ENCODE measurements at regions not wholly inside any gene's neighbourhood (a gene's known extent, or its start where the extent isn't known, plus 50 kb on each side); places are given as distances from the start of the nearest gene placed in this dataset.
"Not testable (repeated sequence)": the region's sequence is repeated elsewhere in the genome, so short reads cannot be mapped to it uniquely, and the experiment has no call there.

GRCh38 chr1:143584508-143584907, 387.3 kb downstream of the FAM72C start:
- no peak for DNase-seq

- DNase-seq: no peak
These were observed 396.8 kb downstream of the FAM72C start for GRCh38 chr1:143574891-143575520.

GRCh38 chr1:143572661-143573060, 399.1 kb downstream of the FAM72C start:
- DNase-seq: not testable (repeated sequence)

- not testable (repeated sequence) for DNase-seq
These were observed 408.0 kb downstream of the FAM72C start for GRCh38 chr1:143563761-143564160.

- no peak for DNase-seq
These were observed 418.2 kb downstream of the FAM72C start for GRCh38 chr1:143553627-143554026.

GRCh38 chr1:143504703-143505102, 467.1 kb downstream of the FAM72C start:
- DNase-seq: not testable (repeated sequence)

GRCh38 chr1:143504080-143504479, 467.7 kb downstream of the FAM72C start:
- not testable (repeated sequence) for DNase-seq

GRCh38 chr1:143503048-143503447, 468.7 kb downstream of the FAM72C start:
- not testable (repeated sequence) for DNase-seq

GRCh38 chr1:143502038-143502437, 469.7 kb downstream of the FAM72C start:
- DNase-seq: not testable (repeated sequence)

- not testable (repeated sequence) for DNase-seq
These were observed 473.6 kb downstream of the FAM72C start for GRCh38 chr1:143498059-143498749.

GRCh38 chr1:143497374-143497747, 474.4 kb downstream of the FAM72C start:
- no peak for DNase-seq

GRCh38 chr1:143496526-143497373, 475.0 kb downstream of the FAM72C start:
- DNase-seq: not testable (repeated sequence)
